ENCODE measurements at regions not wholly inside any gene's neighbourhood (a gene's known extent, or its start where the extent isn't known, plus 50 kb on each side); places are given as distances from the start of the nearest gene placed in this dataset.

GRCh38 chr3:128563439-128563838, 70.4 kb upstream of the GATA2 start:
- Histone ChIP-seq H3K9ac (ENCODE audit: low read length) (no peak overlapping the region), H3K4me3 (ENCODE audit: control extremely low read depth in 1 of 5, extremely low read depth in 1 of 5, insufficient read depth in 1 of 5, low read depth in 2 of 5, low read length in 4 of 5) (no peak overlapping the region), H3K4me1 (ENCODE audit: control insufficient read depth in 2 of 2, insufficient read depth in 2 of 2, low read length in 2 of 2) (no peaks in the 10 kb centered on the region), H4K20me1 (ENCODE audit: control insufficient read depth, insufficient read depth, low read length, poor library complexity, severe bottlenecking) (no peaks in the 10 kb centered on the region), H3K79me2 (ENCODE audit: control insufficient read depth, insufficient read depth, low read length) (no peaks in the 10 kb centered on the region), H3K27ac (ENCODE audit: low read length in 2 of 2) (no peak overlapping the region), H3K4me2 (replicated peaks; ENCODE audit: low read depth, low read length, poor library complexity, severe bottlenecking) (no peak overlapping the region), H3K36me3 (replicated peaks in 1 of 2; ENCODE audit: control extremely low read depth in 1 of 2, control insufficient read depth in 1 of 2, extremely low read depth in 1 of 2, insufficient read depth in 2 of 2, low read length in 1 of 2) (no peaks in the 10 kb centered on the region), H2AFZ (ENCODE audit: insufficient read depth, low read depth, low read length, poor library complexity, severe bottlenecking) (no peak overlapping the region), H3K27me3 (replicated peaks in 1 of 4; ENCODE audit: control extremely low read depth in 1 of 4, control insufficient read depth in 3 of 4, insufficient read depth in 4 of 4, low read length in 3 of 4) (no peaks in the 10 kb centered on the region), H3K9me3 (ENCODE audit: control extremely low read depth in 1 of 3, control insufficient read depth in 2 of 3, insufficient read depth in 1 of 3, low read length in 2 of 3) (no peaks in the 10 kb centered on the region)
- CTCF ChIA-PET, result no interaction called here
- Mint-ChIP-seq H3K27ac (no peak overlapping the region), H3K9me3 (ENCODE audit: insufficient read depth) (no peaks in the 10 kb centered on the region), H3K4me3 (no peak overlapping the region), H3K27me3 (peaks cover 25% of the 10 kb centered on the region), H3K4me1 (no peaks in the 10 kb centered on the region)
- ATAC-seq (ENCODE audit: low read depth) (no peak), DNase-seq (no peak)
- intact Hi-C loops (cut with micrococcal nuclease), result no loop called here
- WGBS (ENCODE audit: insufficient coverage), result 93% methylated on average over 7 of the region's 7 CpGs
- TF ChIP-seq EZH2 (IDR thresholded peaks at IDR 0.05; ENCODE audit: borderline replicate concordance, insufficient read depth, low read depth, low read length, poor library complexity, severe bottlenecking), result no peak
- TF ChIP-seq CTCF (IDR thresholded peaks at IDR 0.05), result no peak
- POLR2A ChIA-PET, result no interaction called here

GRCh38 chr3:128561504-128561903, 68.5 kb upstream of the GATA2 start:
- 90% methylated on average over 1 of the region's 2 CpGs for WGBS (ENCODE audit: insufficient coverage)
- ChIA-PET CTCF (no interaction called here), POLR2A (no interaction called here)
- no peak overlapping the region for H3K9ac ChIP-seq (ENCODE audit: low read length)
- H3K4me1 Mint-ChIP-seq, result no peaks in the 10 kb centered on the region
- DNase-seq, result no peak
- peaks cover 0 to 15% (median 1%) of the 10 kb centered on the region in 4 experiments for H3K27me3 ChIP-seq (replicated peaks in 1 of 4; ENCODE audit: control extremely low read depth in 1 of 4, control insufficient read depth in 3 of 4, insufficient read depth in 4 of 4, low read length in 3 of 4)
- H3K4me1 ChIP-seq (ENCODE audit: control insufficient read depth in 2 of 2, insufficient read depth in 2 of 2, low read length in 2 of 2), result no peaks in the 10 kb centered on the region
- no peak overlapping the region for H3K4me2 ChIP-seq (replicated peaks; ENCODE audit: low read depth, low read length, poor library complexity, severe bottlenecking)
- H3K9me3 ChIP-seq (ENCODE audit: control extremely low read depth in 1 of 3, control insufficient read depth in 2 of 3, insufficient read depth in 1 of 3, low read length in 2 of 3), result peaks cover 0 to 10% (median 0%) of the 10 kb centered on the region in 3 donors
- no peak overlapping the region for H3K27ac ChIP-seq (ENCODE audit: low read length in 2 of 2)
- TF ChIP-seq CTCF (IDR thresholded peaks at IDR 0.05) (no peak), EZH2 (IDR thresholded peaks at IDR 0.05; ENCODE audit: borderline replicate concordance, insufficient read depth, low read depth, low read length, poor library complexity, severe bottlenecking) (no peak)
- ATAC-seq (ENCODE audit: low read depth), result no peak
- H3K27me3 Mint-ChIP-seq, result peaks cover 37% of the 10 kb centered on the region
- no peaks in the 10 kb centered on the region for H3K36me3 ChIP-seq (replicated peaks in 1 of 2; ENCODE audit: control extremely low read depth in 1 of 2, control insufficient read depth in 1 of 2, extremely low read depth in 1 of 2, insufficient read depth in 2 of 2, low read length in 1 of 2)
- H3K9me3 Mint-ChIP-seq (ENCODE audit: insufficient read depth), result no peaks in the 10 kb centered on the region
- H3K4me3 ChIP-seq (ENCODE audit: control extremely low read depth in 1 of 5, extremely low read depth in 1 of 5, insufficient read depth in 1 of 5, low read depth in 2 of 5, low read length in 4 of 5), result no peak overlapping the region
- no peak overlapping the region for H3K4me3 Mint-ChIP-seq
- no peaks in the 10 kb centered on the region for H3K79me2 ChIP-seq (ENCODE audit: control insufficient read depth, insufficient read depth, low read length)
- intact Hi-C loops (cut with micrococcal nuclease), result no loop called here
- no peak overlapping the region for H2AFZ ChIP-seq (ENCODE audit: insufficient read depth, low read depth, low read length, poor library complexity, severe bottlenecking)
- H3K27ac Mint-ChIP-seq, result no peak overlapping the region
- H4K20me1 ChIP-seq (ENCODE audit: control insufficient read depth, insufficient read depth, low read length, poor library complexity, severe bottlenecking), result no peaks in the 10 kb centered on the region
